ENCODE measurements at regions not wholly inside any gene's neighbourhood (a gene's known extent, or its start where the extent isn't known, plus 50 kb on each side); places are given as distances from the start of the nearest gene placed in this dataset.
A peak's percentile ranks its signal among the peaks of the same experiment; 100 is the strongest.

DNA sequence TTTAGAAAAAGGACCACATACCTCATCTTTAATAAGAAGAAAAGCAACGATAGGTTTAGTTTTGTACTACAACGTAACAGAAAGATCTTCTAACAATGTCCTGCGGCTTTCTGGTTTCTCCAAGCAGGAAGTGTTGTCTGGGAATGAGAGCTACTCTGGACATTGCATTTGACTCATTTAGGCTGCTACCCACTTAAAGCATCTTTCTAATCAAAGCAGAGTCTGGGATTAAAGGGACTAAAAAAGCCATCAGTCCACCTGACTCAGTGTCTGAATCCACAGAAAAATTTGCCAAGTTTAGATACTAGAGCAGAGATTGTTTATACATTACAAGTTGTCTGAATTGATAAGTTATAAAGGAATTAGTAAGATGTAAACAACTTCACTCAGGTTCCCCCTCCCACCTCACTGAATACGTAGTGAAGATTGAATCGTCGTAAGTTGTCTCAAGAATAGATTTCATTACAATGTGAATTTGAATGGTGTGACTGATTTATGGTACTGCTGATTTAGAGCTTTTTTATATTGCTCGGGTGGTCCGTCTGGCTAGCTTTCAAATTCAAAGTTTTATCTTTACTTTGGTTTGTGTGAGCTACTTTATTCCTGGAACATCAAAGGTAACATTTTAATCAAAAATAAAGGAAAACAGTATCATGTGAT lies 70.2 kb upstream of the SMIM21 start:
- H3K27ac ChIP-seq, result no peak overlapping the region
- no peak for DNase-seq (ENCODE audit: low read depth in 1 of 2, low spot score in 1 of 2)
- H3K36me3 ChIP-seq, result no peaks in the 10 kb centered on the region
- no peak overlapping the region for H3K4me3 ChIP-seq
- TF ChIP-seq, protein P1, sequence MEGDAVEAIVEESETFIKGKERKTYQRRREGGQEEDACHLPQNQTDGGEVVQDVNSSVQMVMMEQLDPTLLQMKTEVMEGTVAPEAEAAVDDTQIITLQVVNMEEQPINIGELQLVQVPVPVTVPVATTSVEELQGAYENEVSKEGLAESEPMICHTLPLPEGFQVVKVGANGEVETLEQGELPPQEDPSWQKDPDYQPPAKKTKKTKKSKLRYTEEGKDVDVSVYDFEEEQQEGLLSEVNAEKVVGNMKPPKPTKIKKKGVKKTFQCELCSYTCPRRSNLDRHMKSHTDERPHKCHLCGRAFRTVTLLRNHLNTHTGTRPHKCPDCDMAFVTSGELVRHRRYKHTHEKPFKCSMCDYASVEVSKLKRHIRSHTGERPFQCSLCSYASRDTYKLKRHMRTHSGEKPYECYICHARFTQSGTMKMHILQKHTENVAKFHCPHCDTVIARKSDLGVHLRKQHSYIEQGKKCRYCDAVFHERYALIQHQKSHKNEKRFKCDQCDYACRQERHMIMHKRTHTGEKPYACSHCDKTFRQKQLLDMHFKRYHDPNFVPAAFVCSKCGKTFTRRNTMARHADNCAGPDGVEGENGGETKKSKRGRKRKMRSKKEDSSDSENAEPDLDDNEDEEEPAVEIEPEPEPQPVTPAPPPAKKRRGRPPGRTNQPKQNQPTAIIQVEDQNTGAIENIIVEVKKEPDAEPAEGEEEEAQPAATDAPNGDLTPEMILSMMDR (IDR thresholded peaks at IDR 0.05; ENCODE audit: low read depth, low read length), result no peak
- no peaks in the 10 kb centered on the region for H3K9me3 ChIP-seq (ENCODE audit: low read depth)
- H3K4me1 ChIP-seq (ENCODE audit: low read depth), result no peaks in the 10 kb centered on the region
- H3K27me3 ChIP-seq, result peaks cover 2% of the 10 kb centered on the region

- H3K9me3 ChIP-seq (ENCODE audit: low read depth), result no peaks in the 10 kb centered on the region
- H3K4me1 ChIP-seq (ENCODE audit: low read depth), result no peaks in the 10 kb centered on the region
- H3K36me3 ChIP-seq, result no peaks in the 10 kb centered on the region
- H3K4me3 ChIP-seq, result no peak overlapping the region
- DNase-seq (ENCODE audit: low read depth in 1 of 2, low spot score in 1 of 2), result no peak
- TF ChIP-seq, protein P1 (IDR thresholded peaks at IDR 0.05; ENCODE audit: low read depth, low read length), result no peak
- H3K27me3 ChIP-seq, result peaks cover 2% of the 10 kb centered on the region
- no peak overlapping the region for H3K27ac ChIP-seq
Observed at GRCh38 chr18:75496151-75496550, 68.6 kb upstream of the SMIM21 start.

- DNase-seq (ENCODE audit: low read depth in 1 of 2, low spot score in 1 of 2), result peak in 1 of 2 donors; percentile 15
- TF ChIP-seq, protein P1 (IDR thresholded peaks at IDR 0.05; ENCODE audit: low read depth, low read length), result no peak
- Histone ChIP-seq H3K4me1 (ENCODE audit: low read depth) (no peaks in the 10 kb centered on the region), H3K9me3 (ENCODE audit: low read depth) (no peaks in the 10 kb centered on the region), H3K27ac (no peak overlapping the region), H3K27me3 (no peaks in the 10 kb centered on the region), H3K4me3 (no peak overlapping the region), H3K36me3 (no peaks in the 10 kb centered on the region)
Observed at GRCh38 chr18:75492852-75493251, 65.3 kb upstream of the SMIM21 start.

DNA sequence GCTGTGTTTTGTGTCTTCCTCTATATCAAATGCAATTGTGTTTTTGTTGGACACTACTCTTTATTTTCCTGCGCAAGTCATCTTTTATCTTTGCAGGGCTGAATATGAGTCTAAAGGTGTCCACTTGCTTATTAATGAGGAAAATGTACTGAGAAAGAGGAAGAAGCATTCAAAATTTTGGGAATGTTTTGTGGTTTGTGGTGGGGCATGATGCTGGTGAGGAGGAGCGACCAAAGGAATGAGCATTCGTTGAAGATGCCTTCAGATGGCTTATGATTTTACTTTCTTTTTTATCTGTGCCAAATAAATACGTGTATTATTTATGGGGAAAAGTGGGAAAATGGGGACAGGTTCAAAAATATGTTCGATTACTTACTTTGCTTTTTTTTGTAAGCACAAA lies 63.9 kb upstream of the SMIM21 start:
- TF ChIP-seq, protein P1 (IDR thresholded peaks at IDR 0.05; ENCODE audit: low read depth, low read length), result no peak
- no peaks in the 10 kb centered on the region for H3K36me3 ChIP-seq
- H3K4me1 ChIP-seq (ENCODE audit: low read depth), result no peaks in the 10 kb centered on the region
- no peaks in the 10 kb centered on the region for H3K9me3 ChIP-seq (ENCODE audit: low read depth)
- no peak overlapping the region for H3K4me3 ChIP-seq
- DNase-seq (ENCODE audit: low read depth in 1 of 2, low spot score in 1 of 2), result peak in 1 of 2 donors; percentile 20
- H3K27ac ChIP-seq, result no peak overlapping the region
- H3K27me3 ChIP-seq, result no peaks in the 10 kb centered on the region

- no peaks in the 10 kb centered on the region for H3K9me3 ChIP-seq (ENCODE audit: low read depth)
- H3K27me3 ChIP-seq, result no peaks in the 10 kb centered on the region
- H3K4me1 ChIP-seq (ENCODE audit: low read depth), result no peaks in the 10 kb centered on the region
- DNase-seq (ENCODE audit: low read depth in 1 of 2, low spot score in 1 of 2), result peak in 1 of 2 donors; percentile 93
- no peak overlapping the region for H3K27ac ChIP-seq
- no peaks in the 10 kb centered on the region for H3K36me3 ChIP-seq
- TF ChIP-seq, protein P1 (IDR thresholded peaks at IDR 0.05; ENCODE audit: low read depth, low read length), result no peak
- no peak overlapping the region for H3K4me3 ChIP-seq
Observed at GRCh38 chr18:75489493-75490190, 62.1 kb upstream of the SMIM21 start.
